ENCODE measurements at regions not wholly inside any gene's neighbourhood (a gene's known extent, or its start where the extent isn't known, plus 50 kb on each side); places are given as distances from the start of the nearest gene placed in this dataset.

GRCh38 chr12:91968076-91968776 is 177.4 kb downstream of the BTG1 start:
- DNase-seq (ENCODE audit: low read depth in 2 of 2) = no peak

- no peak for DNase-seq (ENCODE audit: low read depth in 2 of 2)
Observed at GRCh38 chr12:91967590-91967989, 178.1 kb downstream of the BTG1 start.

GRCh38 chr12:91965781-91966180 is 179.9 kb downstream of the BTG1 start:
- DNase-seq (ENCODE audit: low read depth in 2 of 2) = no peak

- DNase-seq (ENCODE audit: low read depth in 2 of 2) = no peak
Observed at GRCh38 chr12:91964501-91964900, 181.1 kb downstream of the BTG1 start.

- DNase-seq (ENCODE audit: low read depth in 2 of 2) = no peak
Observed at GRCh38 chr12:91959220-91959619, 186.4 kb downstream of the BTG1 start.

- DNase-seq (ENCODE audit: low read depth in 2 of 2) = peak; percentile 36 to 49
Observed at GRCh38 chr12:91958816-91959215, 186.8 kb downstream of the BTG1 start.

- DNase-seq (ENCODE audit: low read depth in 2 of 2) = no peak
Observed at GRCh38 chr12:91954747-91955146, 190.9 kb downstream of the BTG1 start.

- DNase-seq (ENCODE audit: low read depth in 2 of 2) = no peak
Observed at GRCh38 chr12:91954326-91954725, 191.3 kb downstream of the BTG1 start.

- no peak for DNase-seq (ENCODE audit: low read depth in 2 of 2)
Observed at GRCh38 chr12:91952916-91953315, 192.7 kb downstream of the BTG1 start.

- no peak for DNase-seq (ENCODE audit: low read depth in 2 of 2)
Observed at GRCh38 chr12:91951571-91951970, 194.1 kb downstream of the BTG1 start.

GRCh38 chr12:91948504-91948903 is 197.1 kb downstream of the BTG1 start:
- DNase-seq (ENCODE audit: low read depth in 2 of 2) = no peak

- DNase-seq (ENCODE audit: low read depth in 2 of 2) = no peak
Observed at GRCh38 chr12:91947459-91947858, 198.2 kb downstream of the BTG1 start.

- no peak for DNase-seq (ENCODE audit: low read depth in 2 of 2)
Observed at GRCh38 chr12:91944637-91945036, 201.0 kb downstream of the BTG1 start.

GRCh38 chr12:91940826-91941570 is 204.6 kb downstream of the BTG1 start:
- DNase-seq (ENCODE audit: low read depth in 2 of 2) = no peak

- no peak for DNase-seq (ENCODE audit: low read depth in 2 of 2)
Observed at GRCh38 chr12:91940322-91940721, 205.3 kb downstream of the BTG1 start.

- DNase-seq (ENCODE audit: low read depth in 2 of 2) = no peak
Observed at GRCh38 chr12:91937706-91938105, 207.9 kb downstream of the BTG1 start.

GRCh38 chr12:91937009-91937408 is 208.6 kb downstream of the BTG1 start:
- no peak for DNase-seq (ENCODE audit: low read depth in 2 of 2)

- DNase-seq (ENCODE audit: low read depth in 2 of 2) = no peak
Observed at GRCh38 chr12:91935296-91935695, 210.3 kb downstream of the BTG1 start.

GRCh38 chr12:91931111-91931510 is 214.5 kb downstream of the BTG1 start:
- DNase-seq (ENCODE audit: low read depth in 2 of 2) = no peak

- no peak for DNase-seq (ENCODE audit: low read depth in 2 of 2)
Observed at GRCh38 chr12:91928501-91928900, 217.1 kb downstream of the BTG1 start.

GRCh38 chr12:91926848-91927247 is 218.8 kb downstream of the BTG1 start:
- DNase-seq (ENCODE audit: low read depth in 2 of 2) = peak in 1 of 2 experiments; percentile 24

- no peak for DNase-seq (ENCODE audit: low read depth in 2 of 2)
Observed at GRCh38 chr12:91924827-91925226, 220.8 kb downstream of the BTG1 start.

GRCh38 chr12:91923864-91924263 is 221.8 kb downstream of the BTG1 start:
- DNase-seq (ENCODE audit: low read depth in 2 of 2) = no peak

All from fibroblast of skin of left biceps (primary cell).